ENCODE measurements at regions not wholly inside any gene's neighbourhood (a gene's known extent, or its start where the extent isn't known, plus 50 kb on each side); places are given as distances from the start of the nearest gene placed in this dataset.

- TF ChIP-seq, protein P1, sequence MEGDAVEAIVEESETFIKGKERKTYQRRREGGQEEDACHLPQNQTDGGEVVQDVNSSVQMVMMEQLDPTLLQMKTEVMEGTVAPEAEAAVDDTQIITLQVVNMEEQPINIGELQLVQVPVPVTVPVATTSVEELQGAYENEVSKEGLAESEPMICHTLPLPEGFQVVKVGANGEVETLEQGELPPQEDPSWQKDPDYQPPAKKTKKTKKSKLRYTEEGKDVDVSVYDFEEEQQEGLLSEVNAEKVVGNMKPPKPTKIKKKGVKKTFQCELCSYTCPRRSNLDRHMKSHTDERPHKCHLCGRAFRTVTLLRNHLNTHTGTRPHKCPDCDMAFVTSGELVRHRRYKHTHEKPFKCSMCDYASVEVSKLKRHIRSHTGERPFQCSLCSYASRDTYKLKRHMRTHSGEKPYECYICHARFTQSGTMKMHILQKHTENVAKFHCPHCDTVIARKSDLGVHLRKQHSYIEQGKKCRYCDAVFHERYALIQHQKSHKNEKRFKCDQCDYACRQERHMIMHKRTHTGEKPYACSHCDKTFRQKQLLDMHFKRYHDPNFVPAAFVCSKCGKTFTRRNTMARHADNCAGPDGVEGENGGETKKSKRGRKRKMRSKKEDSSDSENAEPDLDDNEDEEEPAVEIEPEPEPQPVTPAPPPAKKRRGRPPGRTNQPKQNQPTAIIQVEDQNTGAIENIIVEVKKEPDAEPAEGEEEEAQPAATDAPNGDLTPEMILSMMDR (IDR thresholded peaks at IDR 0.05): no peak
- intact Hi-C loops (cut with DNase I): no loop called here
- 58 to 69% methylated on average over 8 of the region's 8 CpGs for WGBS, 2 donors
- FAIRE-seq (no peak), DNase-seq (no peak), ATAC-seq (peak in 1 of 4 donors; percentile 17)
- H3K27ac ChIP-seq: no peak overlapping the region
- H3K9me3 ChIP-seq: no peaks in the 10 kb centered on the region
- H3K36me3 ChIP-seq: no peaks in the 10 kb centered on the region
- H3K4me3 ChIP-seq: no peak overlapping the region
- peaks cover 0 to 9% (median 4%) of the 10 kb centered on the region in 3 donors for H3K4me1 ChIP-seq
- no peaks in the 10 kb centered on the region for H3K27me3 ChIP-seq
Observed at GRCh38 chr2:7683196-7683595, 766.0 kb downstream of the RNF144A start.

DNA sequence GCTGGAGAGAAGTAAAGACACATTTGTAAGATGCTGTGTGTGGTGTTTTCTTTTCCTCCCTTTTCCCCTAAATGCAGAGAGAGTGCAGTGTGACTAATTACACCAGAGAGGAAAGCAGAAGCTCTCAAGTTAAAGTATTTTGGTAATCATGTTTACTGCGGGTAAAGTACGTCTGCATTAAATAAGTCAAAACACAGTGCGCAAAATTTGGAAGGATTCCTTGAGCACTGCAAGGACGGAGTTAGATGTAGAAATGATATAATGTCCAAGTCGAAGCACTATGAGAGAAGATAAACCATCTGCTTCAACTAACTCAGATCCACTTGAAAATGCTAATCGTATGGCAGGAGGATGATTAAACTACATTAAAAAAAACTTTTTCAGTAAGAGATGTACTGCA lies 766.5 kb downstream of the RNF144A start:
- Histone ChIP-seq H3K4me1 (peaks cover 0 to 9% (median 4%) of the 10 kb centered on the region in 3 donors), H3K27ac (no peak overlapping the region), H3K36me3 (no peaks in the 10 kb centered on the region), H3K27me3 (no peaks in the 10 kb centered on the region), H3K9me3 (no peaks in the 10 kb centered on the region), H3K4me3 (no peak overlapping the region)
- no peak for DNase-seq
- TF ChIP-seq, protein P1 (IDR thresholded peaks at IDR 0.05): no peak
- intact Hi-C loops (cut with DNase I): no loop called here
- FAIRE-seq: no peak
- no peak for ATAC-seq
- 94 to 95% methylated on average over 6 of the region's 6 CpGs for WGBS, 2 donors

- peaks cover 0 to 9% (median 4%) of the 10 kb centered on the region in 3 donors for H3K4me1 ChIP-seq
- ATAC-seq (no peak), DNase-seq (no peak), FAIRE-seq (no peak)
- WGBS, 2 donors: 57 to 59% methylated on average over 5 of the region's 5 CpGs
- H3K4me3 ChIP-seq: no peak overlapping the region
- no peaks in the 10 kb centered on the region for H3K9me3 ChIP-seq
- H3K36me3 ChIP-seq: no peaks in the 10 kb centered on the region
- no peaks in the 10 kb centered on the region for H3K27me3 ChIP-seq
- H3K27ac ChIP-seq: no peak overlapping the region
- intact Hi-C loops (cut with DNase I): no loop called here
- TF ChIP-seq, protein P1 (IDR thresholded peaks at IDR 0.05): no peak
Observed at GRCh38 chr2:7685342-7686015, 768.3 kb downstream of the RNF144A start.

- 87 to 89% methylated on average over 3 of the region's 3 CpGs for WGBS, 2 donors
- Histone ChIP-seq H3K4me1 (peaks cover 0 to 9% (median 4%) of the 10 kb centered on the region in 3 donors), H3K27ac (no peak overlapping the region), H3K27me3 (no peaks in the 10 kb centered on the region), H3K9me3 (no peaks in the 10 kb centered on the region), H3K4me3 (no peak overlapping the region), H3K36me3 (no peaks in the 10 kb centered on the region)
- no peak for FAIRE-seq
- TF ChIP-seq, protein P1 (IDR thresholded peaks at IDR 0.05): no peak
- no peak for DNase-seq
- intact Hi-C loops (cut with DNase I): no loop called here
- no peak for ATAC-seq
Observed at GRCh38 chr2:7686016-7686385, 768.8 kb downstream of the RNF144A start.

GRCh38 chr2:7691961-7692656 lies 774.9 kb downstream of the RNF144A start:
- ATAC-seq: no peak
- no peak for FAIRE-seq
- Histone ChIP-seq H3K4me3 (no peak overlapping the region), H3K9me3 (no peaks in the 10 kb centered on the region), H3K36me3 (no peaks in the 10 kb centered on the region), H3K4me1 (no peaks in the 10 kb centered on the region), H3K27ac (no peak overlapping the region), H3K27me3 (no peaks in the 10 kb centered on the region)
- 74 to 87% methylated on average over 3 of the region's 3 CpGs for WGBS, 2 donors
- DNase-seq: no peak
- intact Hi-C loops (cut with DNase I): no loop called here
- TF ChIP-seq, protein P1 (IDR thresholded peaks at IDR 0.05): no peak
